ENCODE measurements at regions not wholly inside any gene's neighbourhood (a gene's known extent, or its start where the extent isn't known, plus 50 kb on each side); places are given as distances from the start of the nearest gene placed in this dataset.

DNA sequence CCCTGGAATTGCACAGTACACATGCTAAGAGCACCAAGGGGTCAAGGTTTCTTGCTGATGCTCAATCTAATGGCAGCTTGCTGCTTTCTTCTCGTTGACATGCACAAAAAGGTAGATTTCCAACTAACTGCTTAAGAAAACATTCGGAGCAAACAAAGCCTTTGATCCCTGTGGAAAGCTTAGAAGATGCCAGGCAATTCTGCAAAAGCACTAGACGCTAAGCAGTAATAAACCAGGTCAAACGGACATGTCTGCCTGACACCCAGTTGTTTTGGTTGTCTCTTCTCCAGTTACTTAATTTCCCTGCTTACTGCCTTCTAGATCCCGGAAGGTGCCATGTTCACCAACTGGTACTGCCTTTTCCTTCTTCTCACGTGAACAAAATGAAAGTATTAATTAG, 100.5 kb upstream of the TMCC3 start:
- no peak for DNase-seq (ENCODE audit: low read depth in 2 of 2)

DNA sequence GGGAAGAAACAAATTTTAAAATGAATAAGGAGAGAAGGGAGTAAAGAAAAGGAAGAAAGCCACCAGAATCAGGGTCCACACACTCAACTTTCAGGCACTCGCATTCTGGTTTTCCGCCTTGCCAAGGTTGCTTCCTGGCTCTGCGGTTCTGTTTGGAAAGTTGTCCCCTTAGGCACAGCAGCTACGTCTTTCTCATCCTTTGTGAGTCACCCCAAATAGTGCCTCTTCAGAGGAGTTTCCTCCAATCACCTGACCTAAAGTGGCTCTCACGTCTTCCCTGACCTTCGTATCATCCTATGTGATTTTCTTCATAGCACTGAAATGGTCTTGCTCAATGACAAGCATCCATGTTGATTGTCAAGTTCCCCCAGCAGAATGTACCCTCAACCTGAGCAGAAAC, 99.5 kb upstream of the TMCC3 start:
- no peak for DNase-seq (ENCODE audit: low read depth in 2 of 2)

DNA sequence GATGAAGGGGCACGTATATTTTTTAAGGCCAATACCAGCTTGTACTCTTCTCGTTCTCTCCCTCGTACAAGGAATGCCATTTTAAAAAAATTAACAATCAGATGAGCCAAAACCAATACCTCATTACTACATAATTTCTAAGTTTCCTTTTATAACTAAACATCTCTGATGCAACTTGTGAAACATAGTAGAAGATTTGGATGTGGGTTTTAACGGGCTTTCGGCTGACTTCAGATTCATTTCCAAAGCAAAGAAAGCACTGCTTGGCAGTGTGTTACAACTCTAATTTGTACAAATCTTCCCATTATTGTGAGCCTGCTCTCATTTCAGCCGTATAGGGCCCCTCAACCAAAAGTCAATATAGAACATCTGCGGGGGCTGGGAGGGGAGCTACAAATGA, 99.1 kb upstream of the TMCC3 start:
- DNase-seq (ENCODE audit: low read depth in 2 of 2) = no peak

- DNase-seq (ENCODE audit: low read depth in 2 of 2) = no peak
These were observed 98.5 kb upstream of the TMCC3 start for GRCh38 chr12:94748726-94749421.

- DNase-seq (ENCODE audit: low read depth in 2 of 2) = no peak
These were observed 95.2 kb upstream of the TMCC3 start for GRCh38 chr12:94745562-94745961.

DNA sequence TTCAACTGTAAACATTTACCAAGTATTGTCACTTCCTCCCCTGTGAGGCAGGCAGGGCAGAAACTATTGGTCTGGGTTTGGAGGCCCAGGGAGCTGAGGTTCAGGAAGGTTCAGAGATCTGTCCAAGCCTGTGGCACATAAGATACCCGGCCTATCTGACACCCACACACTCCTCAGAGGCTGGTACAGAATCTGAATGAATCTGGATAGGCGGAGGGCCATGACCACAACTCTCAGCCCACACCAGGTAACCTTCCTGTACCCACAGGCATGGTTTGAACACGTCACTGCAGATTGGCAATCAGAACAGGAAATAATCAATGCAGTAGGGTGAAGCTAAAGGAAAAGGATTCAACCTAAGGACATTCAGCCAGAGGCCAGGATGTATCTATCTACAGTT, 92.8 kb upstream of the TMCC3 start:
- no peak for DNase-seq (ENCODE audit: low read depth in 2 of 2)

- DNase-seq (ENCODE audit: low read depth in 2 of 2) = no peak
These were observed 90.4 kb upstream of the TMCC3 start for GRCh38 chr12:94740601-94741362.

GRCh38 chr12:94736820-94737219, 86.5 kb upstream of the TMCC3 start:
- DNase-seq (ENCODE audit: low read depth in 2 of 2) = no peak

DNA sequence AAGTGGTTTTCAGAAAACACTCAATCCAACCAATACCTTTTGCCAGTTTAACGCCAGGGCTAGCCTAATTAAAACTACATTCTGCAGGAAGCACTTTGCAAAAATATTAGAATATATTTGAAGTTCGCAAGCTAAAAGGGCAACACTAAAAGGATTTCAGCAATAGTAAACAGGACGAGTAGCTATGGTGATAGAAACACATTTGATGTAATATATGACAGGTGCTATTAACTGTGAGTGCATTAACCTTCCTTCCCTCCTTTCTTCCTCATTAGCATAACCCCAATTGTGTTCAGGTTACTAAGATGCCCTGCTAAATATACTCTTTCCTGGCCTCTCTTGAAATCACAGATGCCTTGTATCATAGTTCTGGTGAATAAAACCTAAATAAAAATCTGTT, 85.6 kb upstream of the TMCC3 start:
- no peak for DNase-seq (ENCODE audit: low read depth in 2 of 2)

- no peak for DNase-seq (ENCODE audit: low read depth in 2 of 2)
These were observed 83.4 kb upstream of the TMCC3 start for GRCh38 chr12:94733727-94734126.

DNA sequence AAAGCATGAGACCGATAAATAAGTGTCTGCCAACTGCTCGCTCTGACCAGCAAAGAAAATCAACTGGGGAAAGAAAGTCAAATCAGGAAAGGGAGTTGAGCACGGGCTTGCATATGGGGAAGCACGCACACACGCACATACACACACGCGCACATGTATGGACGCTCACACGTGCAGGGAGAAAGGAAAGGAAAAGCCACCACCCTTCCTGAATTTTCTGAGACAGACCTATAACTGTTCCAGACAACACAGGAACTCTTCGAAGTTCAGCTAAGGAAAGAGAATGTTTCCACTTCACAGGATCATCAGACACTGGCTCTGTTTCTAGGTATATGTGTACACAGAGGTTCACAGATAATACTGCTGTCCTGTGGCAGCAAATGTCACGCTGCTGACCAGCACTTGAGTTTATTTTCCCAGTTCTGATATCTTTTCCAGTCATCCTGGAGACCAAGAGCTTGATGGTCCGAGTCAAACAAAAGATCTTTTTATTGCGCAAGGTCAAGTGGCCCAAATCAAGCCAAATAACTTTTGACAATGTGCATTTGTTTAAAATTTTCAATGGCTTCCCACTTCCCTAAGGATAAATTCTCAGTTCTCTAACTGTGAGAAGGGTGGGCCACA, 82.1 kb upstream of the TMCC3 start:
- no peak for DNase-seq (ENCODE audit: low read depth in 2 of 2)

DNA sequence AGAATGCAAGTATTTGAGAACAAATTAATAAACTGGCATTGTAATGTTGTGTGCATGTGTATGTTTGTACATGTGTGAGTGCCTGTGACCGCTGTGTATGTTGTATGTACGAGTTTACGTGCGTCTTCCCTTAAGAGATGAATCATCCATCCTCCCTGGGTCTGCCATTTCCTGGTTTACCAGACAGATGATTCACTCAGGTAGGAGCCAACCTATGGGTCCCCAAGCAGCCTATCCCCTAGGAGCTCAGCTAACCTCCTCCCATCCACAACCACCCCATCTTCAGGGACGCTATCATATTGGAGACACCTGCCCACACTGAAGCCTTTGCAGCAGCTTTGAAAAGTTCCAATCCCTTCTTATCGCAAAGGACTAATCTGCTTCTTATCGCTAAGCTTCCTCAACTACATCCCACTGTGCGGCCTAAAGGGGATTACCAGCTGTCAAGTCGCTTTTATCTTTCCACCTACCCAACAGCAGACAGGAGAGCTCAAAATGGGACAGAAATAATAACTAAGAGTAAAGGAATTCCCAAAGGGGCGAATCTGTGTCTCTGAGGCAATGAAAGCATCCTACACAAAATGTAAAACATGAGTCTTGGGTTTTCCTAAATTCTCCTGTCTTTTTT, 81.5 kb upstream of the TMCC3 start:
- DNase-seq (ENCODE audit: low read depth in 2 of 2) = no peak

DNA sequence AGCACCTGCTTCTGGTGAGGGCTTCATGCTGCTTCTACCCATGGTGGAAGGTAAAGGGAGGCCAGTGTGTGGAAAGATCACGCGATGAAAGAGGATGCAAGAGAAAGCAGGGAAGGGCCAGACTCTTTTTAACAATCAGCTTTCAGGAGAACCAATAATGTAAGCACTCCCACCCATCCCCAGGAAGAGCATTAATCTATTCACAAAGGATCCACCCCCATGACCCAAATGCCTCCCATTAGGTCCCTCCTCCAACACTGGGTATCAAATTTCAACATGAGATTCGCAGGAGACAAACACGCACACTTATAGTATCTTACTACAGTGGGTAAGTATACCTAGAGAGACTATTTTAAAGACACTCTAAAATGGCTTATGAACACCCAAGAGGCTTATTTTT, 80.5 kb upstream of the TMCC3 start:
- no peak for DNase-seq (ENCODE audit: low read depth in 2 of 2)

GRCh38 chr12:94726236-94726835, 76.0 kb upstream of the TMCC3 start:
- DNase-seq (ENCODE audit: low read depth in 2 of 2) = no peak

- no peak for DNase-seq (ENCODE audit: low read depth in 2 of 2)
These were observed 75.2 kb upstream of the TMCC3 start for GRCh38 chr12:94725375-94726168.

DNA sequence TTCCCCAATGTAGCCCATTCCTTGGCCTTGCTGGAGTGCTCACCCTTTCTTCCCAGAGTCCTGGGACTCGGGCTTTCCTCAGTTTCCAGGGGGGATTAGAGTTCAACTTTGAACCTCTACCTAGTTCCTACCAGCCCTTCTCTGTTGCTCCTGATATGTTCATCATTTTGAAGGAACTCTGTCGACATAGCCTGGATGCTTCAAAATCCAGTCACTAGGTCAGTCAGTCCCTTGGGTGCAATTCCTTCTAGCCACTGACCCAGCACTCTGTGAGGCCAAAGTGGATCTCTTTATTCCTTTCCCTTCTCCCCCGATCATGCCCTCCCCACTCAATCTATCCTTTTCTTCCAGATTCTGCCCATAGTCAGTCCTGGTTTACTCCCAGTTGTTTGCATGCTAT, 72.3 kb upstream of the TMCC3 start:
- DNase-seq (ENCODE audit: low read depth in 2 of 2) = no peak

DNA sequence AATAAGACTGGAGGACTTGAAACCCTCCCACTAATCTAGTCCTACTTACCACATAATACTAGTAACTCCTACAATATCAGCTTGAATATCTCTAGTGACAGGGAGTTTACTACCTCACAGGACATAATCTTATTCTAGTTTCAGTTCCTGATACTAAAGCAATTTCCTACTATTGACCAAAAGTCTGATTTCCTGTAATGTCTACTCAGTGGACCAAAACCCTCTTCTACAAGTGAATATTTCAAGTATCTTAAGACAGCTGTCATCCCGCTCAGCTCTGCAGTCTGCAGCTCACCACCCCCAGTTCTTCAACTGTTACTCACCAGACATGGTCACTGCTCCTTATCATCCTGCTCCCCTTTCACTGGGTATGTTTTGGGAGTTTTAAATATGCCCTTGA, 70.8 kb upstream of the TMCC3 start:
- no peak for DNase-seq (ENCODE audit: low read depth in 2 of 2)

DNA sequence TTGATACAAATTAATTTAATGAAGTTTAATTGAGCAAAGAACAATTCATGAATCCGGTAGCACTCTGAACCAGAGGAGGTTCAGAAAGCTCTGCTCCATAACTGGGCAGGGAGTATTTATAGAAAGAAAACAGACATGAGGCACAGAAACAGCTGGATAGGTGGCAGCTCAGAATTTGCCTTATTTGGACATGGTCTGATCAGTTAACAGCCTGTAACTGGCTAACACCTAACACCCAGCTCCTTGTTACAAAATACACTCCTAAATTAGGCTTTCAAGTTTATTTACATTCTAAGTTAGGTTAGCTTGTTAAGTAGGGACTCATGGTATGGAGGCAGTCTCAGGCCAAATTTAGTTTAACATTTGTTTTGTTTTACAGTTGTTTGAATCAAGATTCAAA, 67.8 kb upstream of the TMCC3 start:
- no peak for DNase-seq (ENCODE audit: low read depth in 2 of 2)

DNA sequence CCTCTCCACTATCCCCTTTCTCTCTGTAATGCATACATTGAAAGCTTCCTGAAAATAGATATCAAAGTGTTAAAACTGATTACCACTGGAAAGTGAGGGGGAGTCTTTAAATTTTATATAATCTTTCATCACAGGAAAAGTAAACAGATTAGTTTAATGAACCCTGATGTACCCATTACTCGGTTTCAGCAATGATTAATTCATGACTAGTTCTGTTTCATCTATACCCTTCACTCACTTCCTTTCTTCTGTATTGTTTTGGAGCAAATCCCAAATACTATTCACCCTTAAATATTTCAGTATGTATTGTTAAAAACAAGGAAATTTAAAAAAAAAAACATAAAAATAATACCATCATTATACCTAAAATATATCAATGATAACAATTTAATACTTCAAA, 67.3 kb upstream of the TMCC3 start:
- no peak for DNase-seq (ENCODE audit: low read depth in 2 of 2)

DNA sequence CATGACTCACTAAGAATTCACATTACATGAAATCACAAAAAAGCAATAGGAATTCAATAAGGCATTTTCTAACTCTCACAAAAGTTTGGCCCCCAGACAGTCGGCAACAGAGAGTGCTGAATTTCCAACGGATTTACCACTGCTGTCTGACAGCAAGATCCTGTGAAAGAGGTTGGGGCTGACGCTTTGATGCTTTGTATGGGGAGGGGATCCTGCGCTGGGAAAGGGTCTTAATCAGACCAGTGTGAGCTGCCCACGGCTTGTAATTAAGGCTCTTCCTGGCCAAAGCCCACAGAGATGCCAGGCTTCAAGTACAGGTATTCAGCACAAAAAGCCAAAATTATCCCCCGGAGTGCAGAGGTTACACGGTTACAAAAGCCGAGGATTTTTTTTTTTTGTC, 66.8 kb upstream of the TMCC3 start:
- no peak for DNase-seq (ENCODE audit: low read depth in 2 of 2)

GRCh38 chr12:94716339-94716738, 66.0 kb upstream of the TMCC3 start:
- DNase-seq (ENCODE audit: low read depth in 2 of 2) = no peak
